C4-2B (cell line): ENCODE measurements at regions not wholly inside any gene's neighbourhood (a gene's known extent, or its start where the extent isn't known, plus 50 kb on each side); places are given as distances from the start of the nearest gene placed in this dataset.

Experiments
- ZFX ChIP-seq: fragments of 450-650 bp; IDR thresholded peaks from 2 replicates; pipeline ENCODE4 v1.6.1; 2017
- TF ChIP-seq, protein P1 (sequence below): fragments of 450-650 bp; conservative IDR thresholded peaks from 2 replicates; pipeline ENCODE4 v1.5.1; 2017; ENCODE audit warnings: mild to moderate bottlenecking

- TF ChIP-seq, protein P1, sequence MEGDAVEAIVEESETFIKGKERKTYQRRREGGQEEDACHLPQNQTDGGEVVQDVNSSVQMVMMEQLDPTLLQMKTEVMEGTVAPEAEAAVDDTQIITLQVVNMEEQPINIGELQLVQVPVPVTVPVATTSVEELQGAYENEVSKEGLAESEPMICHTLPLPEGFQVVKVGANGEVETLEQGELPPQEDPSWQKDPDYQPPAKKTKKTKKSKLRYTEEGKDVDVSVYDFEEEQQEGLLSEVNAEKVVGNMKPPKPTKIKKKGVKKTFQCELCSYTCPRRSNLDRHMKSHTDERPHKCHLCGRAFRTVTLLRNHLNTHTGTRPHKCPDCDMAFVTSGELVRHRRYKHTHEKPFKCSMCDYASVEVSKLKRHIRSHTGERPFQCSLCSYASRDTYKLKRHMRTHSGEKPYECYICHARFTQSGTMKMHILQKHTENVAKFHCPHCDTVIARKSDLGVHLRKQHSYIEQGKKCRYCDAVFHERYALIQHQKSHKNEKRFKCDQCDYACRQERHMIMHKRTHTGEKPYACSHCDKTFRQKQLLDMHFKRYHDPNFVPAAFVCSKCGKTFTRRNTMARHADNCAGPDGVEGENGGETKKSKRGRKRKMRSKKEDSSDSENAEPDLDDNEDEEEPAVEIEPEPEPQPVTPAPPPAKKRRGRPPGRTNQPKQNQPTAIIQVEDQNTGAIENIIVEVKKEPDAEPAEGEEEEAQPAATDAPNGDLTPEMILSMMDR = no peak
- no peak for TF ChIP-seq ZFX
These were observed 338.9 kb upstream of the CFAP20DC start for GRCh38 chr3:59388555-59389270.
